Mesothelial cell of epicardium (in vitro differentiated cells): ENCODE measurements at regions not wholly inside any gene's neighbourhood (a gene's known extent, or its start where the extent isn't known, plus 50 kb on each side); places are given as distances from the start of the nearest gene placed in this dataset.

Experiments
- DNase-seq, 2 experiments: peaks; one replicate each; pipeline ENCODE4 v3.0.0; 2021; ENCODE audit warnings: low spot score in 2 of 2; ENCODE audit not compliant: unreplicated experiment in 2 of 2
- H3K27ac Mint-ChIP-seq: 2 replicates; pipeline ENCODE4 v1.8.0; 2021; ENCODE audit warnings: mixed read lengths
- H3K27me3 Mint-ChIP-seq: 2 replicates; pipeline ENCODE4 v1.8.0; 2021; ENCODE audit warnings: low read depth, mixed read lengths
- H3K36me3 Mint-ChIP-seq: 2 replicates; pipeline ENCODE4 v1.8.0; 2021; ENCODE audit warnings: mixed read lengths
- H3K4me1 Mint-ChIP-seq: 2 replicates; pipeline ENCODE4 v1.8.0; 2021; ENCODE audit warnings: mixed read lengths
- H3K4me3 Mint-ChIP-seq: 2 replicates; pipeline ENCODE4 v1.8.0; 2021; ENCODE audit warnings: mild to moderate bottlenecking, moderate library complexity, mixed read lengths
- H3K9me3 Mint-ChIP-seq: 2 replicates; pipeline ENCODE4 v1.8.0; 2021; ENCODE audit warnings: mixed read lengths
- CTCF ChIP-seq: fragments of 200-600 bp; sonication (generic); IDR thresholded peaks from one replicate; pipeline ENCODE4 v1.5.0; 2021; ENCODE audit warnings: antibody characterized with exemption; ENCODE audit not compliant: unreplicated experiment

GRCh38 chr6:74879976-74880375, 325.9 kb downstream of the COL12A1 start:
- no peak for DNase-seq
- Mint-ChIP-seq H3K4me1 (peaks cover 1% of the 10 kb centered on the region), H3K4me3 (no peak overlapping the region), H3K27ac (no peak overlapping the region), H3K36me3 (no peaks in the 10 kb centered on the region), H3K9me3 (no peaks in the 10 kb centered on the region), H3K27me3 (peaks cover 30% of the 10 kb centered on the region)
- TF ChIP-seq CTCF = no peak

GRCh38 chr6:74879234-74879633, 326.6 kb downstream of the COL12A1 start:
- no peak for TF ChIP-seq CTCF
- Mint-ChIP-seq H3K4me1 (peaks cover 4% of the 10 kb centered on the region), H3K27me3 (peaks cover 30% of the 10 kb centered on the region), H3K9me3 (no peaks in the 10 kb centered on the region), H3K4me3 (no peak overlapping the region), H3K27ac (no peak overlapping the region), H3K36me3 (no peaks in the 10 kb centered on the region)
- no peak for DNase-seq

- Mint-ChIP-seq H3K4me1 (peaks cover 17% of the 10 kb centered on the region), H3K9me3 (peaks cover 13% of the 10 kb centered on the region), H3K27me3 (peaks cover 19% of the 10 kb centered on the region), H3K36me3 (no peaks in the 10 kb centered on the region), H3K4me3 (no peak overlapping the region), H3K27ac (no peak overlapping the region)
- DNase-seq = no peak
- TF ChIP-seq CTCF = no peak
Measured at GRCh38 chr6:74875193-74875592, 330.7 kb downstream of the COL12A1 start.

GRCh38 chr6:74872754-74873476, 332.9 kb downstream of the COL12A1 start:
- no peak for TF ChIP-seq CTCF
- Mint-ChIP-seq H3K27me3 (peaks cover 11% of the 10 kb centered on the region), H3K36me3 (no peaks in the 10 kb centered on the region), H3K4me1 (peaks cover 17% of the 10 kb centered on the region), H3K27ac (no peak overlapping the region), H3K4me3 (no peak overlapping the region), H3K9me3 (peaks cover 13% of the 10 kb centered on the region)
- DNase-seq = no peak

- H3K4me1 Mint-ChIP-seq = peaks cover 17% of the 10 kb centered on the region
- H3K4me3 Mint-ChIP-seq = no peak overlapping the region
- DNase-seq = no peak
Measured at GRCh38 chr6:74871757-74872156, 334.1 kb downstream of the COL12A1 start.

More at GRCh38 chr6:74871757-74872156, 334.1 kb downstream of the COL12A1 start:
- no peak for TF ChIP-seq CTCF
- Mint-ChIP-seq H3K36me3 (no peaks in the 10 kb centered on the region), H3K27ac (no peak overlapping the region), H3K9me3 (peaks cover 13% of the 10 kb centered on the region), H3K27me3 (peaks cover 7% of the 10 kb centered on the region)
